ENCODE measurements at regions not wholly inside any gene's neighbourhood (a gene's known extent, or its start where the extent isn't known, plus 50 kb on each side); places are given as distances from the start of the nearest gene placed in this dataset.
"Not testable (repeated sequence)": the region's sequence is repeated elsewhere in the genome, so short reads cannot be mapped to it uniquely, and the experiment has no call there.

DNA sequence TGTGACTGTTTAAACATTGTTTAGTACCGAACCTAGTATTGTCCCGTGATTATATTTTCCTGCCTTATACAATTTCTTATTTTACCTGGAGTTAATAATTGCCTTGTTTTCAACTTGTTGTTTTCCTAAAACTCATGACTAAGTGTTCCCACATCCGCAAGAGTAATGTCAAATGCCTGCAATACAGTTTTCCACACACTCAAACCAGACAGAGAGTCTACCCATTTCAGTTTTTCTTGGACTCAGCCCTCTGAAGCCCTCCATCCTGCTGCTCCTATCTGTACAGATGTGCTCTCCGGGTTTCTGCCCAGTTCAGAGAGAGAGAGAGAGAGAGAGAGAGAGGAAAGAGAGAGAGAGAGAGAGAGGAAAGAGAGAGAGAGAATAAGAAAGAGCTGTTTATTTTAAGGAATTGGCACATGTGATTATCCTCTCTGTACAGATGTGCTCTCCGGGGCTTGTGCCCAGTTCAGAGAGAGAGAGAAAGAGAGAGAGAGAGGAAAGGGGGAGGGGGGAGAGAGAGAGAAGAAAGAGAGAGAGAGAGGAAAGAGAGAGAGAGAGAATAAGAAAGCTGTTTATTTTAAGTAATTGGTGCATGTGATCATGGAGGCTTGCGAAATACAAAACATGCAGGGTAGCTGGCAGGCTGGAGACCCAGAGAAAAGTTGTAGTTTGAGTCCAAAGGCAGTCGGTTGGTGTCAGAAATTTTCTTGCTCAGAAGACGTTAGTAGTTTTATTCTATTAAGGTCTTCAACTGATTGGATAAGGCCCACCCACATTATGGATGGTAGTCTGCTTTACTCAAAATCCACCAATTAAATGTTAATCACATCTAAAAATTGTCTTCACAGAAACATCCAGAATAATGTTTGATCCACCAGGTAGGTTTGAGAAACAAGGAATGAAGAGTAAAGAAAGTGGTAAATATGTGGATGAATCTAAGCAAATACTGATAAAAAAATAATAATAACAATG is 104.1 kb upstream of the GOLGA8J start:
- H3K27me3 Mint-ChIP-seq (ENCODE audit: insufficient read depth, unreplicated experiment): peaks cover 22% of the 10 kb centered on the region

GRCh38 chr15:29974056-29974455 is 108.7 kb upstream of the GOLGA8J start:
- CTCF ChIA-PET; H3K27ac Mint-ChIP-seq (ENCODE audit: unreplicated experiment); POLR2A ChIA-PET; H3K36me3 Mint-ChIP-seq (ENCODE audit: insufficient read depth, unreplicated experiment); DNase-seq; H3K4me3 Mint-ChIP-seq (ENCODE audit: unreplicated experiment); H3K4me1 ChIP-seq; H3K4me1 Mint-ChIP-seq (ENCODE audit: low read depth, unreplicated experiment); H3K27me3 ChIP-seq (replicated peaks; ENCODE audit: control insufficient read depth, insufficient read depth, low read length); BruUV-seq (replicated peaks); intact Hi-C loops (cut with micrococcal nuclease; ENCODE audit: unreplicated experiment); H3K9me3 ChIP-seq; H3K4me3 ChIP-seq (ENCODE audit: low read depth, low read length); H3K36me3 ChIP-seq (ENCODE audit: control insufficient read depth, insufficient read depth, low read length): not testable (repeated sequence)
- H3K27me3 Mint-ChIP-seq (ENCODE audit: insufficient read depth, unreplicated experiment): peaks cover 37% of the 10 kb centered on the region
- H3K9me3 Mint-ChIP-seq (ENCODE audit: unreplicated experiment): peaks cover 15% of the 10 kb centered on the region

More for the DNA sequence above, 104.1 kb upstream of the GOLGA8J start:
- no TSS peak for BruUV-seq (replicated peaks)
- H3K9me3 Mint-ChIP-seq (ENCODE audit: unreplicated experiment): no peaks in the 10 kb centered on the region
- intact Hi-C loops (cut with micrococcal nuclease; ENCODE audit: unreplicated experiment): no loop called here
- no peak overlapping the region for H3K27ac Mint-ChIP-seq (ENCODE audit: unreplicated experiment)
- CTCF ChIA-PET: no interaction called here
- no peak overlapping the region for H3K4me3 ChIP-seq (ENCODE audit: low read depth, low read length)
- H3K4me1 ChIP-seq: no peaks in the 10 kb centered on the region
- no peaks in the 10 kb centered on the region; the same call in 1 of the 2 replicates for H3K27me3 ChIP-seq (replicated peaks; ENCODE audit: control insufficient read depth, insufficient read depth, low read length)
- POLR2A ChIA-PET: no interaction called here
- TF ChIP-seq CTCF (IDR thresholded peaks at IDR 0.05; ENCODE audit: insufficient read depth in 1 of 2, low read depth in 1 of 2, low read length in 1 of 2, severe bottlenecking in 1 of 2, unreplicated experiment in 1 of 2): no peak
- H3K36me3 Mint-ChIP-seq (ENCODE audit: insufficient read depth, unreplicated experiment): no peaks in the 10 kb centered on the region
- H3K4me3 Mint-ChIP-seq (ENCODE audit: unreplicated experiment): no peak overlapping the region
- no peaks in the 10 kb centered on the region for H3K36me3 ChIP-seq (ENCODE audit: control insufficient read depth, insufficient read depth, low read length)
- no peak for DNase-seq
- H3K4me1 Mint-ChIP-seq (ENCODE audit: low read depth, unreplicated experiment): peaks cover 7% of the 10 kb centered on the region
- no peaks in the 10 kb centered on the region; the same call in 1 of the 2 replicates for H3K9me3 ChIP-seq

DNA sequence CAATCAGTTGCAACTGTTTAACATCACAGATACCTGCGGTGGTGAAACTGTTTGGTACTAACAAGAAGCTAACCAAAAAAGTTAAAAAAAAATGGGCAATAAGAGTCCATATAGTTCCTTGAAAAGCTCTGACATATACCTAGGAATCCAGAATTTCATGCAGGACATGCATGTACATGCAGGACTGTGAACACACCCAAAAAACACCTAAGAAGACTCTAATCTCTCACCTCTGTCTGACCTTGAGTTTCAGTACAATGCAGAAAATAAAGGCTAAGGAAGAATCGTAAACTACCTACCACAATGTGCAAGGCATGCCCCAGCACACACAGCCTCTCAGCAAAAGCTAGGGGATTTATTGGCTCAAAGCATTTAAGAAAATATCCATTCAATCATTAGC is 110.7 kb upstream of the GOLGA8J start:
- BruUV-seq (replicated peaks): no TSS peak
- POLR2A ChIA-PET: no interaction called here
- no peaks in the 10 kb centered on the region; the same call in 1 of the 2 replicates for H3K9me3 ChIP-seq
- Mint-ChIP-seq H3K27me3 (ENCODE audit: insufficient read depth, unreplicated experiment) (peaks cover 41% of the 10 kb centered on the region), H3K4me3 (ENCODE audit: unreplicated experiment) (no peak overlapping the region), H3K4me1 (ENCODE audit: low read depth, unreplicated experiment) (no peaks in the 10 kb centered on the region), H3K27ac (ENCODE audit: unreplicated experiment) (no peak overlapping the region), H3K36me3 (ENCODE audit: insufficient read depth, unreplicated experiment) (no peaks in the 10 kb centered on the region), H3K9me3 (ENCODE audit: unreplicated experiment) (peaks cover 15% of the 10 kb centered on the region)
- H3K4me1 ChIP-seq: no peaks in the 10 kb centered on the region
- H3K27me3 ChIP-seq (replicated peaks; ENCODE audit: control insufficient read depth, insufficient read depth, low read length): 0 out of 2 replicates have a peak, but pooled peaks cover 1% of the 10 kb centered on the region
- no peak for TF ChIP-seq CTCF (IDR thresholded peaks at IDR 0.05; ENCODE audit: insufficient read depth in 1 of 2, low read depth in 1 of 2, low read length in 1 of 2, severe bottlenecking in 1 of 2, unreplicated experiment in 1 of 2)
- CTCF ChIA-PET: no interaction called here
- H3K4me3 ChIP-seq (ENCODE audit: low read depth, low read length): no peak overlapping the region
- intact Hi-C loops (cut with micrococcal nuclease; ENCODE audit: unreplicated experiment): no loop called here
- H3K36me3 ChIP-seq (ENCODE audit: control insufficient read depth, insufficient read depth, low read length): no peaks in the 10 kb centered on the region
- no peak for DNase-seq
